Stimulated activated CD4-positive, alpha-beta T cell treated with anti-CD3 and anti-CD28 coated beads, Interleukin-15, amount 100 ng/mL, for 1 hour (primary cell): ENCODE measurements at regions not wholly inside any gene's neighbourhood (a gene's known extent, or its start where the extent isn't known, plus 50 kb on each side); places are given as distances from the start of the nearest gene placed in this dataset.
"Not testable (repeated sequence)": the region's sequence is repeated elsewhere in the genome, so short reads cannot be mapped to it uniquely, and the experiment has no call there.

ENCODE experiments used
- DNase-seq, 2 donors: peaks; one replicate each; pipeline ENCODE4 v3.0.0-alpha.2; 2020; ENCODE audit warnings: low read depth in 1 of 2, low spot score in 1 of 2

DNA sequence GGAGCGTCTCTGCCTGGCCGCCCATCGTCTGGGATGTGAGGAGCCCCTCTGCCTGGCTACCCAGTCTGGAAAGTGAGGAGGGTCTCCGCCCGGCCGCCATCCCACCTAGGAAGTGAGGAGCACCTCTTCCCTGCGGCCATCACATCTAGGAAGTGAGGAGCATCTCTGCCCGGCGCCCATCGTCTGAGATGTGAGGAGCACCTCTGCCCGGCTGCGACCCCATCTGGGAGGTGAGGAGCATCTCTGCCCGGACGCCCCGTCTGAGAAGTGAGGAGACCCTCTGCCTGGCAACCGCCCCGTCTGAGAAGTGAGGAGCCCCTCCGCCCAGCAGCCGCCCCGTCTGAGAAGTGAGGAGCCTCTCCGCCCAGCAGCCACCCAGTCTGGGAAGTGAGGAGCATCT lies 84.5 kb downstream of the IDS start:
- DNase-seq = not testable (repeated sequence)

DNA sequence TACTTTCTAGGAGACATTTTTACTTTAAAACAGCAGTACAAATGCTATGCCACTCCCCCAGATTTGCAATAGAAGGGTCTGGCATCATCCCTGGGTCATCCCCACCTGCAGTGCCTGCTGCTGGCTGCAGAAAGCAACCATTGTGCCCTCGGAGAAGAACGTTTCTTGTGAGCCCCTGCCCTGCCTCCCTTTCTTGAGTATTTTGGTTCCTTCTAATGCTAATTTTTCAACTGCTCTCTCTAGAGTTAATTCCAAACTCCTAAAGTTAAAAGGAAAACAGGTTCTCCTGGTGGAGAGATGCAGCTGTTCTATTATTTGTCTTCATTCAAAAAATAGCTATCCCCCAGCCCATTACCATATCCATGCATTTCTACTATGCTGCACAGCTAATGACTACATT lies 107.1 kb downstream of the IDS start:
- no peak for DNase-seq

DNA sequence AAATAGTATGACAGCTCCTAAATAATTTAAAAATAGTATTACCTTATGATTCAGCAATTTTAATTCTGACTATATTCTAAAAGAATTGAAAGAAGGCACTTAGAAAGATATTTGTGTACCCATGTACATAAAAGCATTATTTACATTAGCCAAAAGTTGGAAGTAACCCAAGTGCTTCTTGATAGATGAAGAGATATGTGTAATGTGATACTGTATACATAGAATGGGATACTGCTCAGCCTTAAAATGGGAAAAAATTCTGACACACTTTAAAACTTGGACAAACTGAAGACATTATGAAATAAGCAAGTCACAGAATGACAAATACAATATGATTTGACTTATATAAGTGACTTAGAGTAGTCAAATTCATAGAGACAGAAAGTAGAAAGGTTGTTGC lies 112.2 kb downstream of the IDS start:
- DNase-seq = no peak

DNA sequence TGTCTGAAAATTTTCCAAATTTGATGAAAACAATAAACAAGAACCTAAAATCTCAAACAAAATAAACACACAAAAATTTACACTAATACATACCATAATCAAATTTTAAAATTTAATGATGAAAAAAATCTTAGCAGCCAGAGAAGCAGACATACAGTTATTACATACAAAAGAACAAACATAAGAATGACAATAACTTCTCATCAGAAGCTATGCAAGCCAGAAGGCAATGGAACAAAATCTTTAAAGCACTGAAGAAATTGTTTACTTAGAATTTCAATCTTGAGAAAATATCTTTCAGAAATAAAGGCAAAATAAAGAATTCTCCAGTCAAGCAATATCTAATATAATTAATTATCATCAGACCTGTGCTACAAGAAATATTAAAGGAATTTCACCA lies 121.3 kb downstream of the IDS start:
- no peak for DNase-seq

DNA sequence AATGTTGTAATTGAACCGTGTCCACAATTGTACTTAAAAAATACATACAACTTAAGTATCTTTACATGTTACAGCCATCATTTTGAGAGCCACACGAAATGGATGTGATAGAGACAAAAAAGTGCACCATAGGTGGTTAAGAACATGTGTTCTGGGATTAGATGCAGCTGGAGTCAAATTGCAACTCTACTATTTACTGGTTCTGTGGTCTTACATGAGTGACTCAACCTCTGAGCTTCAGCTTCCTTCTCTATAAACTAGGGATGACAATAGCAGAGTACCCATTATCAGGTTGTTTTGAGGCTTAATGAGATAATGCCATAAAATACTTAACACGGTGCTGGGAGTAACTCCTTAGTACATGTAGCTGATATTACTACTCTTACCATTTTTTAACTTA lies 130.4 kb downstream of the IDS start:
- no peak for DNase-seq

DNA sequence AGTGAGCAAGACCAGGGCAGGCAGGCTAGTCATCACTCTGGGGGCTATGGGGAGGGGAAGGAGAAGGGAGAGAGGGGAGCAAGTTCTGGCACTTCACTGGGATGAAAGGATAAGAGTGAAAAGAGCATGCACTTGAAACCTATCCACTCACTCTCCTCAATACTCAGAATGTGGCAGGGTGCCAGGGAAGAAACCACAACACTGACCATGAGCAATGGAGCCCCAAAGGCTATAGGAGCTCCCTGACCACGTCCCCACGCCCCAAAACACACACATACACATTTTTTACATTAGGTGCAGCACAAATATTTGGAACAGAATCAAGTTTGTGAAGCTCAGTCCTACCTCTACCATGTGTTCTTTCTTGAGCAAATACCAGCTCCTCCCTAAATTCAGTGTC lies 132.2 kb downstream of the IDS start:
- no peak for DNase-seq

DNA sequence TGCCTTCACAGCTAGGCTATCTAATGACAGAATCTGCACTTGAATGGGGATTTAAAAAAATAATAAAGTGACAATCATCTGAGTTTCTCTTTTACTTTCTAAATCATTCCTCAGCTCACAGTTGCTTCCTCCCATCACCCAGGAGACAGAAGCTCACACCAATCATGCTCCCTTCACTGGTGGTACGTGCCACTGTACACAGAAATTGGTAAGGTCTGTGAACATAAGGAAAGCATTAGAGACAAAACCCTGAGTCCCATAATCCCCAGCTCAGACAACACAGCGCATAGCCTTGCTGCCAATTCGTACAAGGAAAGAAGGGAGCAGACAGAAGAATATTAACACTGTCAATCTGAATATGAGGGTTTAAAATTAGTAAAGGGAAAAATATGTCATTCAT lies 133.1 kb downstream of the IDS start:
- DNase-seq = no peak

DNA sequence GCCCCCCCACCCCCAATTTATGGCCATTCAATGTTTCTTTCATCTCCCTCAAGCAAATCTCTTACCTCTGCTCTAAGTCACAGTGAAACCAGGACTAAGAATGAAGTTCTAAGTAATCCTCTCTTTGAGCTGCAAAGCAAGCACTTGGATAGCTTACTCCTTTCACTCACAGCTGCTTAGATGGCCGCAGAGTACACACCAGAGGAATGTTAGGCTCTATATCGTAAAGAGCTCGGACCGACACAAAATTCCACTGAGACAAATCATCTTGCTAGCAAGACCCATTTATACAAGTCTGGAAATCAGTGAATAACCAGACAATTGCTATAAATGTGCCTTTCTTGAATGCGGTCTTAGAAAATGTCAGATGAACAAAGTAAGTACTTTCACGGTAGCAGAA lies 135.0 kb downstream of the IDS start:
- DNase-seq = no peak

DNA sequence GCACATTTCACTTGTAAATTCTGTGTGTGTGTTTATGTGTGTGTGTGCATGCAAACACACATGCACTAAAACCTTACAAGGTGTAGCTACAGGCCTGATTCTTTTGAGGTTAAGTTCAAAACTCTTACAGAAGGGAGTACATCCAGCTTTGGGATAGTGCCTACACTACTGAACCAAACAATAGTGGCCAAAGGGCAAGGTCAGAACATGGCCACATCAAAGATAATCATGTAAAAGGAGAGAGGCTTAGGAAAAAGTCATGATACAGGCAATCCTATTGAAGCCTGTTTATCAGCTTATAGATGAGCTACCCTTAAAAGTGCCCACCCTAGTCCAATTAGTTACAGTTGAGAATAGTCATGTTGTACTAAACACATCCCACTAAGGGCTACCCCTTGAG lies 139.6 kb downstream of the IDS start:
- DNase-seq = no peak

DNA sequence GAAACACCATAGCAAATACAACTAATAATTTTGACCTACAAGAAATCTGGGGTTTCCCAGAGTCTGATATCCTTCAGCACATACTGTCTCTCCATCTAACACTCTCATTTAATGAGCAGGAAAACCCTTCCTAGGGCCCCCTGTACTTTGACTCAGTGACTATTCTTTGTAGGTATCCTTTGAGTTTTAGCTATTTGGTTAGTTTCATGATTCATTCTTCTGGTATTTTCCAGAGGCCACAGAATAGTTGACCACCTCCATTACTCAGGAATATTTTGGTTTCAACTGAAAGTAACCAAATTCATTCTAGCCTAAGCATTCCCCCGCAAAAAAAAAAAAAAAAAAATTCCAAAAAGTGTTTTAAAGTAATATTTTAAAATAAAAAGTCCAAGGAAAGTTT lies 140.0 kb downstream of the IDS start:
- no peak for DNase-seq

DNA sequence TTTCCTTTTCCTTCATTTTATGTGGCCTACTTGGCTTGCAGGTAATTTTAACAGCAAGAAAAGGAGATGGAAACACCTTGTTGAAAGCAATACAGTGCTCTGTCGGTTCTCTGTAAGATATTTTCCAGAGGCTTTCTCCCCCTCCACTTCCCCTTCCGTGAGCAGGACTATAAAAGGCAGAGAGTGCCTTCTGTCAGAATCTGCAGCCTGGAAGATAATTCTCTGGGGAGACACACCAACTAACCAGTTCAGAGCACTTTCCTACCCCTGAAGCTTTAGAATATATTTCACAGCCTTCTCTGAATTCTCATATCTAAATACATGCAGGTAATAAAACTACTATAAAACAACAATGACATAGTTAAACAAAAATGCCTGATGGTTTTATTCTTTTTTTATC lies 141.1 kb downstream of the IDS start:
- DNase-seq = no peak

DNA sequence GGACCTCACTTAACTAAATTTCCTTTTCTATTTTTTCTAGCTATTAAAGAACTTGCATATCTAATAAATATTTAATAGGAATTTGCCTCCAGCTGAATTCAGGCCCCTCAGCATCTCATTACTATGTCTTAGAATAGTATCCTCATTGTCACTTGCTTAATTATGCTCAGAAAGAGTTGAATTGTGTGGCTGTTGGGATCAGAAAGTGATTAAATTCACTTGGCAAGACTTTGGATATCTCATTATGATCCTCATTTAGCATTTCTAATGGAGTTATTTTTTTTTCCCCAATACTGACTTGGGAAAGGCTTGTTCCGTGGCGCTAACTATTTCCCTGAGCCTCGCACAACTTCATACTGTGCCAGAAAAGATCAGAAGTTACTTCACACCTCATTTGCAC lies 158.8 kb downstream of the IDS start:
- no peak for DNase-seq

DNA sequence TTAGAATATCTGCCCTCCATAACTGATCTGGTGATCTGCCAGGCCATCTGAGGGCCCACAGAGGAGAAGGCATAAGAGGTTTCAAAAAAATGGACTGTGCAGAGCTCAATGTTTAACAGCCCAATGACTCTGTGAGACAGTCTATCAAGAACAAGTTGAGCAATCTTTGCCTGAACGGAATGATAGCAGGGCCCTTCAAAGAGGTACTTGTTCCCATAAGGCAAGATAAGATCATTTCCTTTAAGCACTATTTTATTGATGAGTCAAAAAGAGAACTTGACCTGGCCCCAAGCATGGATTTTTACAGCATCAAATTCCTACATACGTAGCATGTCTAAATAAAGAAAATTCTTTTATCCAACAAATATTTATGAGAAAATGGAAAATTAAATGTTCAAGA lies 182.8 kb downstream of the IDS start:
- DNase-seq = no peak

DNA sequence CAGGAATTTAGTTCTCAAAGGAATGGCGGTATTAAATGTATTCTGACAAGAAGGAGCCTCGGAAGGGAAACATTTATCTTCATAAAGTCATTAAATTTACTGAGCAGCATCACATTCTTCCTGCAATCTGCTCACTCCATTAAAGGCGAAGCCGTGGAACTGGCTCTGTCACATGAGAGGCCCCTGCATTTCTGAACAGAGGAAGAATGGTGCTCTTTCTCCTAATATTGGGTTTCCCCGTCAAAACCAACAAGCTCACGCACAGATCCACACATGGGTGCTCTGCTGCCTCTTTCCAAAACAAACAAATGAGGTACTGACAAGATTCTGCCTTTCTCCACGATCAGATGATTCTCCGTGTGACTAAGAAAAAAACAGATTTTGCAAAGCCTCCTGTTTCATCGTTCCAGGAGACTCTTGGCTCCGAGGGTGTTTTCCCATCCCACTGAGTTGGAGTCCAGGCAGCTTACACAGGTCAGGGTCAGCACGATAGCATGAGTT lies 191.2 kb downstream of the IDS start:
- DNase-seq = no peak

DNA sequence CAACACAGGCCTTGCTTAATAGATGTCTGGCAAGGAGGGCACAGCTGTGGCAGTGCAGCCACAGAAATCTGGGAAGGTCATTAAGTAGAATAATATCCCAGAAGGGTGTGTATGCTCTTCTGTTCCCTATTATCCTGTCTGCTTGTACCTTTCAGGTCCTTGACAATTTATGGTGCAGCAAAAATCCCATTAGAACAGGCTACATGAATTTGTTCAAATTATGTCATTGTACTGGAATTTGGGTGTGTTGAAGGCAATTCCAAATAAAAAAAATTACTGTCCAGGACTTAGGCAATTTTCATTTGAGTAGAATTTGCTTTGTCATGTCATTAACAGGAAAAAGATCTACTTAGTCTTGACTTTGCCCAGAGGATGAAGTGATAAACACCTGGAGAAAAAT lies 192.1 kb downstream of the IDS start:
- DNase-seq = no peak

DNA sequence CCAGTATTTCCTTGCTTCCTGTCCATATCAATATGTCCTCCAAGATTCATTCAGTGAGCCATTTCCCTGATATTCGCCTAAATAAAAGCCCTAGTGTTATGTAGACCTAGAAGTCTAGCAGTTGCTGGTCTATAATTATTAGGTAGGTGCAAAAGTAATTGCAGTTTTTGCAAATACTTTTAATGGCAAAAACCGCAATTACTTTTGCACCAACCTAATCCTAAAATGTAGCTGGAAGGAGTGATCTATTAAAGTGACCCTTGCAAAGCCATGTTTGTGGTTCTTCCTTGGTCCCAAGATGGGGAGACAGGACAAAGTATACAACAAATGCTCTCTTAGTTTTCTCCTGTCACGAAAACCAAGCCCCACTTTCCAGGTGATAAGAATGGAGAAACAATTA lies 193.0 kb downstream of the IDS start:
- DNase-seq = no peak

DNA sequence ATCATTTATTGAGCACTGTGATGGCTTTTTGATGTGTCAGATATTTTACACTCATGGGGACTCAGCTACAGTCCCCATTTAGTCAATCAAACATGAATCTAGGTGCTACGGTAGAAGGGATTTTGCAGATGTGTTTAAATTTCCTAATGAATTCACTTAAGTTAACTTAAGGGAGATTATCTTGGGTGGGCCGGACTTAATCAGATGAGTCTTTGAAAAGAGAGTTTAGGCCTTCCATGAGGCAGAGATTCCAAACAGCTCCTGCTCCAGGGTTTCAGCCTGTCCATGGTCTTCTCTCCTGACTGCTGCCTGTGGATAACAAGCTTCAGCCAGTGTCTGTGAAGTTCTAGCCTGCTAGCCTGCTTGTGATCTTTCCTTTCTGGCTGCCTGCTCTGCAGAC lies 202.4 kb downstream of the IDS start:
- no peak for DNase-seq

DNA sequence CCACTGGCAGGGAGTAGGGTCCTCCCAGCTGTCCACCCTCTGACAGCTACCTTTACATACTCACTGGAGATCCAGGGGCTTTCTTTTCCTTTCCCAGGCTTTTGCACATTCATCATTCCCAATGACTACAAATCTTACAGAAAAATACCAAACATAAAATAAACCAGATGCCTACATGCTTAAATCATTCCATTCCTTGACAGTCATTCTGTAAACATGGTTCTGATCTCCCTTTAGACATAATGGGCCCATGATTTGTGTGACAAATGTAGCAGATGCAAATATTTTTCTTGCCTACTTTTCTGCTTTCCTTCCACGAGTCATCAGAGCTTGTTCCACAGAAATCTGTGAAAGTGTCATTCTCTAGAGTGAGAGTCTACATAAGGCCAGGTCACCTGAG lies 207.0 kb downstream of the IDS start:
- no peak for DNase-seq

DNA sequence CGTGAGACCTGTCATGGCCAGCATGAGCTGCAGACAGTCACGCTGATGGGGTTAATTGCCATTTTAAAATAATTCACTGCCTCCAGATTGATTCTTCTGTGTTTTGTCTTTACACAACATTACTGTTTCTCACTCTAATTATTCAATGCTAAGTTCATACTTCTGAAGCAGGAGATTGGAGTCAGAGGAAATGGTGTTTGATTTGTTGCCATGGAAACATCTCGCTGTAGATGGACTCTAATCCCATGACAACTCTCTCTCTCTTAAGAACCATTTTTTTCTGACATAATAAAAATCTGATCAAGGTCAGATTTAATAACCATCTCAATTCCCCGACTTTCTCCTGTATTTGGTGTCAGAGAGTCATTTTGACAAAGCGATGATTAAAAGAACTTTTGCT lies 209.0 kb downstream of the IDS start:
- no peak for DNase-seq

DNA sequence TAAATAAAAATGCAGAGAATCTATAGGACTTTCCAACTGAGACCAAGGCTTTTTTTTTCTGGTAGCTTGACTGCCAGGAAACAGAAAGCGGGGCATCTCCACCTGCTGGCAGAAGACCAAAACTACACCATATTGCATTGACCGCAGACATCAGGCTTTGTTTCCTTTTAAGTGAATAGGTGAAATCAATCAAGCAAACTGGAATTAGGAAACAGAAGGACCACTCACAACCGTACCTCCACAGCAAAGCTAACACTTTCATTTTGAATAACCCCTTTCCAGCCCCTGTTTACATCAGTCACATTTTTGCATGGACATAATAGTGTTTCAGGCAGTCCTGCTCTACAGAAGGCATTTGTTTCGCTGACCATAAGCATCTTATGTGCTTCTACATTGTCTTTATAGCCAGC lies 218.2 kb downstream of the IDS start:
- DNase-seq = peak; percentile 2 to 3

DNA sequence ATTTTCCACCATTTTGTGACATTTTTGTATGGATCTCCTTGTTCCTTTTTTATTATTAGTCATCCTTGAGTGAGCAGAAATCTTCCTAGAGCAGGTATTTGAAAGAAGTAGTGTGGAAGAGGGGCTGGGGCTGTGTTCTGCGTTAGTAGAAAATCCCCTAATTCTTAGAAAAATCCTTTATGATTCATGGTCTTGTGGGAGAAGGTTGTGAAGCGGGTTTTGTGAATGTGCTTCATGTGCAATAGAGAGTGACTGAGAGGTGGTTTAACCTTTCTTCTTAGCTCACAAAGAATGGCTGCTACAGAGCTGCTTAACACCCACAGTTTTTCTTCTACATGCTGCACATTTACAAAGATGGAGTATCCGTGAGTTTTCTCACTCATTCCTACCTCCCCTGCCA lies 220.5 kb downstream of the IDS start:
- no peak for DNase-seq

DNA sequence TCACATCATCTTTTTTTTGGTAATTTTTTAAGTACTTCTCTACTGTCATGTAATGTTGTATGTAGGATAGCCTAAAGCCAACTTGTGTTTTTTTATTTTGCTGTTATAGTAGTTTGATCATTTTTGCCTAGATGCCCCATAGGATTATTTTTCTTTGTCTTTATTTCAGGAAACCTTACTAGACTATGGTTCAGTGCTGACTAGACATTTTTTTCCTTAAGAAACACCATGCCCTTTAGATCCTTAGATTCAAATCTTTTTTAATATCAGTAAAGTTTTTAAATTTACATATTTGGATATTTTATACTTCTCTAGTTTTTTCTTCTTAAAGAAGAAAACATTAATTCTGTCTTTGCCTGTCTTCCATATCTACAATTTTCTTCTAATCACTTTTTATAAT lies 221.3 kb downstream of the IDS start:
- DNase-seq = no peak

DNA sequence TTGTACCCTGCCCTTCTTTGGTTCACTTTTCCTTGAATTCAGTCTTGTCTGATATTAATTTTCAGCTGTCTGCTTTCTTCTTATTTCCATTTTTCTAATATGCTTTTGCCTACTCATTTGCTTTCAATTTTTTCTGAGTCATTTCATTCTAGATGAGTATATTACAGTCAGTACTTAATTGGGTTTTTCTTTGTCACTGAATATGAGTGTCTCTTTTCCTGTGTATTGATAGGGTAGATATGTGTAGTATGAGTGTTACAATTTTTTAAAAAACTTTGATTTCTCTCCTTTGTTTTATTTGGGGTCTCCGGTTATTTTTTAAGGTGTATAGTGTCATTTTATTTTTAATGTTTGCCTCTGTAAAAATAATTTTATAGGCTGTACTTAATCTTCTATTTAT lies 222.2 kb downstream of the IDS start:
- no peak for DNase-seq

DNA sequence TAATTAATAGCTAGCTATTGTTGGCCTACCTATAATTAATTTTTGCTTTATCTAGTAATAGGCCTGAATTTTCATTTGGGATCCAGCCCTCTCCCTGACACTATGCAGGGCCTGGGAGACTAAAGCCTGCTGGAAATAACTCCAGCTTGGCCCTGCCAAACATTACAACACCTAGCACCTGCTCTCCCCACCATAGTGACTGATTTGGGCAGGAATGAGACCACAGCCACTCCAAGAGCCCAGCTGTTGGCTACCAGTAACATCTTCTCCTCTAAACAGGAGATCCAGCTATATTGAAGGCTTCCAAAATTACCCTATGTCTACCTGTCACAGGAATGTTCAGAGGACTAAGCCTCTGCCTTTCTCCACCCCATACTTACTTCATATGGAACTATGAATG lies 225.1 kb downstream of the IDS start:
- no peak for DNase-seq
